Mesendoderm (in vitro differentiated cells): ENCODE measurements at regions not wholly inside any gene's neighbourhood (a gene's known extent, or its start where the extent isn't known, plus 50 kb on each side); places are given as distances from the start of the nearest gene placed in this dataset.

Experiments used
- DNase-seq: peaks from one replicate; pipeline ENCODE4 v3.0.0; 2013
- H2AK5ac ChIP-seq: 2 replicates; pipeline ENCODE4 v1.6.1; 2013; ENCODE audit warnings: low read length, inconsistent platforms
- H2BK120ac ChIP-seq: 2 replicates; pipeline ENCODE4 v1.6.1; 2013; ENCODE audit warnings: low read depth, mild to moderate bottlenecking, low read length, moderate library complexity, mixed read lengths
- H2BK15ac ChIP-seq: replicated peaks from 2 replicates; pipeline ENCODE4 v1.6.1; 2013; ENCODE audit warnings: low read depth, mild to moderate bottlenecking, moderate library complexity
- H2BK5ac ChIP-seq: 2 replicates; pipeline ENCODE4 v1.6.1; 2013; ENCODE audit warnings: low read length, inconsistent platforms
- H3K18ac ChIP-seq: 2 replicates; pipeline ENCODE4 v1.6.1; 2013; ENCODE audit warnings: mild to moderate bottlenecking, low read length, mixed read lengths
- H3K23ac ChIP-seq: one replicate; pipeline ENCODE4 v1.6.1; 2013; ENCODE audit warnings: low read length
- H3K27ac ChIP-seq: 2 replicates; pipeline ENCODE4 v1.5.1; 2013; ENCODE audit warnings: low read depth, mild to moderate bottlenecking, inconsistent platforms, low read length, moderate library complexity
- H3K27me3 ChIP-seq: 2 replicates; pipeline ENCODE4 v1.6.1; 2013; ENCODE audit warnings: low read length, control low read depth, mild to moderate bottlenecking, inconsistent platforms; ENCODE audit not compliant: insufficient read depth, poor library complexity
- H3K36me3 ChIP-seq: 2 replicates; pipeline ENCODE4 v1.6.1; 2013; ENCODE audit warnings: low read length, inconsistent platforms; ENCODE audit not compliant: control insufficient read depth, insufficient read depth
- H3K4ac ChIP-seq: one replicate; pipeline ENCODE4 v1.6.1; 2013; ENCODE audit warnings: low read depth, mild to moderate bottlenecking, low read length, moderate library complexity
- H3K4me1 ChIP-seq: 2 replicates; pipeline ENCODE4 v1.6.1; 2013; ENCODE audit warnings: low read depth, low read length, inconsistent platforms; ENCODE audit not compliant: control insufficient read depth
- H3K4me2 ChIP-seq: 2 replicates; pipeline ENCODE4 v1.6.1; 2013; ENCODE audit warnings: low read length
- H3K4me3 ChIP-seq: 2 replicates; pipeline ENCODE4 v1.5.1; 2013; ENCODE audit warnings: mild to moderate bottlenecking, low read length
- H3K56ac ChIP-seq: one replicate; pipeline ENCODE4 v1.6.1; 2013; ENCODE audit warnings: low read length
- H3K79me1 ChIP-seq: 2 replicates; pipeline ENCODE4 v1.6.1; 2013; ENCODE audit warnings: low read length, inconsistent platforms
- H3K79me2 ChIP-seq: 2 replicates; pipeline ENCODE4 v1.6.1; 2013; ENCODE audit warnings: mild to moderate bottlenecking, low read length; ENCODE audit not compliant: control insufficient read depth, insufficient read depth
- H3K9ac ChIP-seq: 2 replicates; pipeline ENCODE4 v1.6.1; 2013; ENCODE audit warnings: low read length, inconsistent platforms
- H4K5ac ChIP-seq: one replicate; pipeline ENCODE4 v1.6.1; 2013; ENCODE audit warnings: low read length
- H4K8ac ChIP-seq: one replicate; pipeline ENCODE4 v1.6.1; 2013; ENCODE audit warnings: low read depth, mild to moderate bottlenecking, control low read depth, low read length, moderate library complexity
- WGBS: extraction: QIAGEN DNeasy Blood & Tissue Kit; methylation state at CpG from one replicate; pipeline ENCODE4 v1.1.7; 2013; ENCODE audit warnings: low lambda C conversion rate, missing lambda C conversion rate; ENCODE audit not compliant: insufficient coverage; ENCODE audit errors: extremely low coverage; 5-methylcytosine and 5-hydroxymethylcytosine counted together

- H2BK15ac ChIP-seq: no peak overlapping the region
- H3K27me3 ChIP-seq: no peaks in the 10 kb centered on the region
- no peak overlapping the region for H3K9ac ChIP-seq
- H3K4me1 ChIP-seq: no peaks in the 10 kb centered on the region
- H3K56ac ChIP-seq: no peak overlapping the region
- H4K8ac ChIP-seq: no peak overlapping the region
- H3K79me1 ChIP-seq: no peaks in the 10 kb centered on the region
- H3K4me3 ChIP-seq: no peak overlapping the region
- no peak overlapping the region for H2AK5ac ChIP-seq
- no CpG with 5 or more reads among the region's 6 CpGs for WGBS
- no peak for DNase-seq
- H4K5ac ChIP-seq: no peak overlapping the region
- no peak overlapping the region for H2BK120ac ChIP-seq
- no peak overlapping the region for H2BK5ac ChIP-seq
- H3K23ac ChIP-seq: no peak overlapping the region
- no peak overlapping the region for H3K27ac ChIP-seq
- no peaks in the 10 kb centered on the region for H3K36me3 ChIP-seq
- H3K4me2 ChIP-seq: no peak overlapping the region
- no peaks in the 10 kb centered on the region for H3K79me2 ChIP-seq
- H3K4ac ChIP-seq: no peak overlapping the region
- no peak overlapping the region for H3K18ac ChIP-seq
Observed at GRCh38 chrX:22691966-22692565, 307.7 kb upstream of the DDX53 start.

- Histone ChIP-seq H2BK15ac (no peak overlapping the region), H3K4me2 (no peak overlapping the region), H3K56ac (no peak overlapping the region), H3K9ac (no peak overlapping the region), H3K18ac (no peak overlapping the region), H3K27me3 (no peaks in the 10 kb centered on the region), H2BK120ac (no peak overlapping the region), H2BK5ac (no peak overlapping the region), H3K36me3 (no peaks in the 10 kb centered on the region), H2AK5ac (no peak overlapping the region), H3K4ac (no peak overlapping the region), H3K79me2 (no peaks in the 10 kb centered on the region), H4K8ac (no peak overlapping the region), H4K5ac (no peak overlapping the region), H3K27ac (no peak overlapping the region), H3K23ac (no peak overlapping the region), H3K4me1 (no peaks in the 10 kb centered on the region), H3K4me3 (no peak overlapping the region), H3K79me1 (no peaks in the 10 kb centered on the region)
- no peak for DNase-seq
Observed at GRCh38 chrX:22698151-22698550, 301.6 kb upstream of the DDX53 start.

GRCh38 chrX:22699581-22700091 lies 300.1 kb upstream of the DDX53 start:
- WGBS: no CpG with 5 or more reads among the region's 5 CpGs
- no peak overlapping the region for H3K56ac ChIP-seq
- no peaks in the 10 kb centered on the region for H3K79me1 ChIP-seq
- no peak overlapping the region for H3K4me2 ChIP-seq
- no peak overlapping the region for H2BK5ac ChIP-seq
- H3K36me3 ChIP-seq: no peaks in the 10 kb centered on the region
- H3K18ac ChIP-seq: no peak overlapping the region
- H4K8ac ChIP-seq: no peak overlapping the region
- H3K27ac ChIP-seq: no peak overlapping the region
- no peak overlapping the region for H3K9ac ChIP-seq
- H2BK15ac ChIP-seq: no peak overlapping the region
- H2AK5ac ChIP-seq: no peak overlapping the region
- peak; percentile 18 for DNase-seq
- H3K4ac ChIP-seq: no peak overlapping the region
- H4K5ac ChIP-seq: no peak overlapping the region
- H3K23ac ChIP-seq: no peak overlapping the region
- H2BK120ac ChIP-seq: no peak overlapping the region
- H3K4me1 ChIP-seq: no peaks in the 10 kb centered on the region
- H3K4me3 ChIP-seq: no peak overlapping the region
- H3K27me3 ChIP-seq: no peaks in the 10 kb centered on the region
- no peaks in the 10 kb centered on the region for H3K79me2 ChIP-seq

- no peak overlapping the region for H3K4me2 ChIP-seq
Observed at GRCh38 chrX:22712942-22713341, 286.8 kb upstream of the DDX53 start.

GRCh38 chrX:22730542-22730941 lies 269.2 kb upstream of the DDX53 start:
- Histone ChIP-seq H3K56ac (no peak overlapping the region), H3K79me1 (no peaks in the 10 kb centered on the region), H3K9ac (no peak overlapping the region), H3K27me3 (no peaks in the 10 kb centered on the region), H2BK15ac (no peak overlapping the region), H2BK5ac (no peak overlapping the region), H2AK5ac (no peak overlapping the region), H3K36me3 (no peaks in the 10 kb centered on the region), H2BK120ac (no peak overlapping the region), H3K4ac (no peak overlapping the region), H3K4me1 (no peaks in the 10 kb centered on the region), H3K27ac (no peak overlapping the region), H4K5ac (no peak overlapping the region), H4K8ac (no peak overlapping the region), H3K4me2 (no peak overlapping the region), H3K23ac (no peak overlapping the region), H3K4me3 (no peak overlapping the region), H3K79me2 (no peaks in the 10 kb centered on the region), H3K18ac (no peak overlapping the region)
- no CpG with 5 or more reads among the region's 6 CpGs for WGBS
- peak; percentile 21 for DNase-seq

More at GRCh38 chrX:22712942-22713341, 286.8 kb upstream of the DDX53 start:
- Histone ChIP-seq H3K27me3 (no peaks in the 10 kb centered on the region), H3K9ac (no peak overlapping the region), H3K27ac (no peak overlapping the region), H3K4ac (no peak overlapping the region), H3K23ac (no peak overlapping the region), H2BK120ac (no peak overlapping the region), H4K5ac (no peak overlapping the region), H2BK15ac (no peak overlapping the region), H3K79me2 (no peaks in the 10 kb centered on the region), H3K36me3 (no peaks in the 10 kb centered on the region), H2BK5ac (no peak overlapping the region), H2AK5ac (no peak overlapping the region), H3K56ac (no peak overlapping the region), H3K79me1 (no peaks in the 10 kb centered on the region), H3K4me1 (no peaks in the 10 kb centered on the region), H4K8ac (no peak overlapping the region), H3K18ac (no peak overlapping the region), H3K4me3 (no peak overlapping the region)
- no CpG with 5 or more reads among the region's 5 CpGs for WGBS
- no peak for DNase-seq

GRCh38 chrX:22737541-22737940 lies 262.2 kb upstream of the DDX53 start:
- Histone ChIP-seq H3K36me3 (no peaks in the 10 kb centered on the region), H3K4me2 (no peak overlapping the region), H2AK5ac (no peak overlapping the region), H4K8ac (no peak overlapping the region), H3K79me2 (no peaks in the 10 kb centered on the region), H3K4me3 (no peak overlapping the region), H3K27me3 (no peaks in the 10 kb centered on the region), H2BK5ac (no peak overlapping the region), H3K56ac (no peak overlapping the region), H3K79me1 (no peaks in the 10 kb centered on the region), H3K23ac (no peak overlapping the region), H3K9ac (no peak overlapping the region), H4K5ac (no peak overlapping the region), H3K4me1 (no peaks in the 10 kb centered on the region), H3K4ac (no peak overlapping the region), H2BK15ac (no peak overlapping the region), H2BK120ac (no peak overlapping the region), H3K27ac (no peak overlapping the region), H3K18ac (no peak overlapping the region)
- no peak for DNase-seq
- no CpG with 5 or more reads among the region's 2 CpGs for WGBS
